Activated effector memory CD4-positive, alpha-beta T cell treated with Interleukin-2 at 50 U/mL for 16 hours (primary cell): ENCODE measurements at regions not wholly inside any gene's neighbourhood (a gene's known extent, or its start where the extent isn't known, plus 50 kb on each side); places are given as distances from the start of the nearest gene placed in this dataset.

Experiments
- DNase-seq: peaks from one replicate; pipeline ENCODE4 v3.0.0-alpha.2; 2020

DNA sequence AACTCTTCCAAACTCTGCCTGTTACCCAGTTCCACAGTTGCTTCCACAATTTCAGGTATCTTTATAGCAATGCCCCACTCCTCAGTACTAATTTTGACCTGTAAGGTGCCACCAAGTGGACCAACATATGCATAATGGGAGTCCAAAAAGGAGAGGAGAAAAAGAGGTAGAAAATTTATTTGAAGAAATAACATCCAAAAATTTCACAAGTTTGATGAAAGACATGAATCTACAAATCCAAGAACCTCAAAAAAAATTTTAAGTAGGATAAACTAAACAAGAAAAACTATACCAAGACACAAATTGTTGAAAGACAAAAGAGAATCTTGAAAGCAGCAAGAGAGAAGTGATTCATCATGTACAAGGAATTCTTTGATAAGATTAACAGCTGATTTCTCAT, 79.8 kb downstream of the BARX1 start:
- DNase-seq, result no peak

DNA sequence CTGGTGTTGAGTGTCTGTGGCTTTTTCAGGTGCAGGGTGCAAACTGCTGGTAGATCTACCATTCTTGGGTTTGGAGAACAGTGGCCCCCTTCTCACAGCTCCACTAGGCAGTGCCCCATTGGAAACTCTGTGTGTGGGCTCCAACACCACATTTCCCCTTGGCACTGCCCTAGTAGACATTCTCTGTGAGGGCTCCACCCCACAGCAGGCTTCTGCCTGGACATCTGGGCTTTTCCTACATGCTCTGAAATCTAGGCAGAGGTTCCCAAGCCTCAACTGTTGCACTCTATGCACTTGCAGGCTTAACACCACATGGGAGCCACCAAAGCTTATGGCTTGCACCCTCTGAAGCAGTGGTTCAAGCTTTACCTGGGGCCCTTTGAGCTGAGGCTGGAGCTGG, 80.9 kb downstream of the BARX1 start:
- DNase-seq, result no peak

DNA sequence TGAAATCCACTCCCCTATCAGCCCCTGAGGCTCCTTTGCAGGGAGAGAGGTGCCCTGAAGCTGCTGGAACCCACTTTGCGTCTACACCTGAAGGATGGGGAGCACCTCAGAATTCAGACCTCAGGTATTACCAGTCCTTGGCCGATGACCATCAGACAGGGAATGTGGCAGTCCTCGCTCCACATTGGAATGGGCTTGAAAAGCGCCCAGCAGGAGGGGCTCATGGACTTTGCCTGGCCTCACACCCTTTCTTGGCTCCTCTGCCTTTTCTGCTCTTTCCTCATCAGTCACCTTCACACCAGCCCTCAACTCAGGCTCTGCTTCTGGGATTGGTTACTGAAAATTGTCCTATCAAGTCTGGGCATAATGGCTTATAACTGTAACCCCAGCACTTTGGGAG, 83.9 kb downstream of the BARX1 start:
- no peak for DNase-seq

DNA sequence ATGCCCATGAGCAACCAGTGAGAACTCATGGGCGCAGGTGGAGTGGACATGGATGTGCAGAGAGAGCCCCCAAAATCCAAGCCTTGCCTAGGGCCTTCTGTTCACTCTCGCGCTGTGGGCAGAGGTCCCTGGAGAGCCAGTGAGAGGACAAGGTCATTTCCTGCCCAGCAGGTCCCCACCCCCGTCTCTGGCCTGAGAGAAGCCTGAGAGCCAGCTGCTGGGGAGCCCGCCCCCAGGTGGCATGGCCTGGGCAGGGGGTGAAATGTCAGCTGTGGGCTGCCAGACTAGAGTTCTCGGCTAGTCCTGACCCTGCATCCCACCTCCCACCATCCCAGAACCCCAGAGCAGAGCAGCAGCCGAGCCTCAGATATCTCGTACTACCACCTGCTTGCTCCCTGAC, 85.3 kb downstream of the BARX1 start:
- DNase-seq, result no peak

DNA sequence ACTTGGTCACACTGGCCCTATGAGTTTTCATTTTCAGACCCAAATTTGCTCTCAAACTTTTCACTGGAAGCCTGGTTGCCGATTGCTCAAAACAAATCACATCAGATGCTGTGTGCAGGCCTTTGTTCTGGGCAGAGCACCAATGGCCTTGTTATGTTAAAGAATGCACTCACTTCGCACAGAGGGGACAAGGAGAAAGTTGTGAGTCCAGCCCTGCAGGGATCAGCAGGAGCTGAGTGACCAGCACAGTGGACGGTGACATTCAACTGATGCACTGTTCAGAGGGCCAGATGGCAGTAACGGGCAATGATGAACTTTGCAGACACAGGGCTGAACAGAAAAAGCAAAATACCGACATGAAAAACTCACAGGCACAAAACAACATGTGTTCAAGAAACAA, 86.1 kb downstream of the BARX1 start:
- no peak for DNase-seq

GRCh38 chr9:93865716-93866115, 89.4 kb downstream of the BARX1 start:
- DNase-seq, result no peak

DNA sequence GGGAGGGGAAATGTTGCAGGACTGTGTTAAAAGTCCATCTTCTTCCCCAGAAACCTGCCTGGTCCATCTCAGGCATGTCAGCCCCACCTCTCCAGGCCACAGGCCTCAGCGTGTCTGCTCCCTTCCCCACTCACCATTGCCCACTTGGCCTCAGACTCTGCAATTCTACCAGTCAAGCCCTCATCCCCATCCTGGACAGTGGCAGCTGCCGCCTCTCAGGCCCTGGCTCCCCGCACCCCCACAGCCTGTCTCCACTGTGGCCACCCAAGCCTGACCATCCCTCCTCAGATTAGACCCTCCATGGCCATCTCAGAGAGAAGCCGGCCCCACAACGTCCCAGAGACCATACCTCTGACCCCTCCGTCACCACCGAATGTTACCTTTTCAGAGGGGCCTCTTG, 89.9 kb downstream of the BARX1 start:
- DNase-seq, result no peak

- DNase-seq, result no peak
These were observed 90.3 kb downstream of the BARX1 start for GRCh38 chr9:93864840-93865239.

DNA sequence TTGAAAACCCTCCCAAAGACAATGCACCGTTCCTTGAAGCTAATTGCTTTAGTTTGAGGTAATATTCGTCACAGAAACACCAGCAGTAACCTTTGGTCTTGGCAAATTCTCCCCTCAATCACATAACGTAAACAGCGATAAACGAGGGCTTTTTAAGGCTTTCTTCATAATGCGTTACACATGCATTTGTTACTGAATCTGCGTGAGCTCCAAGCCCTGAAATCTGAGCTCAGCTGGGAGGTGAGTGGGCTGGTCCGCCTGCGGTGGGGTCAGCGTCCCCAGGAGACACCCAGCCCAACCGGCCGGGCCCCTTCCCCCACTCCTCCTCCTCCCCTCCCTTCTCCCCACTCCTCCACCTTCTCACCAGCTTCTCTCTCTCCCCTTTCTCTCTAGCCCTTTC, 91.1 kb downstream of the BARX1 start:
- no peak for DNase-seq

DNA sequence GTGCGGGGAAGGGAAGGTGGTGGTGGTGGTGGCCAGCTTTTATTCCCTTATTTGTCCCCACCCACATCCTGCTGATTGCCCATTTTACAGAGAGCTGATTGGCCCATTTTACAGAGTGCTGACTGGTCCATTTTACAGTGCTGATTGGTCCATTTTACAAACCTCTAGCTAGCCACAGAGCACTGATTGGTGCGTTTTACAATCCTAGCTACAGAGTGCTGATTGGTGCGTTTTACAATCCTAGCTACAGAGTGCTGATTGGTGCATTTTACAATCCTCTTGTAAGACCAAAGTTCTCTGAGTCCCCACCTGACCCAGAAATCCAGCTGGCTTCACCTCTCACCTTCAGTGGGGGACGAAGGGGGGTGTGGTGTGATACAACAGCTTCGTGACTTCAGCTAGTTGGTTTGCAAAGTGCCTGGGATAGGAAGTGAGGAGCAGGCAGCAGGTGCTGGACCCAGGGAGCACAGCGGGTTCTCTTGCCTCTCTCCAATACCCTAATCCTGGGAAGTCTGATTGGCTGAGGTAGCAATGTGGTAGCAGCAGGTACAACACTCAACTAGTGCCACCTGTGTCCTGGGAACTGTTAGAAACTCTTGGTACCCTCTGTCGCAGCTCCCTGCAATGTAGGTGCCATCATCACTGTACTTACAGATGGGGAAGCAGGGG, 92.1 kb downstream of the BARX1 start:
- DNase-seq, result no peak

GRCh38 chr9:93861736-93862358, 93.3 kb downstream of the BARX1 start:
- no peak for DNase-seq

DNA sequence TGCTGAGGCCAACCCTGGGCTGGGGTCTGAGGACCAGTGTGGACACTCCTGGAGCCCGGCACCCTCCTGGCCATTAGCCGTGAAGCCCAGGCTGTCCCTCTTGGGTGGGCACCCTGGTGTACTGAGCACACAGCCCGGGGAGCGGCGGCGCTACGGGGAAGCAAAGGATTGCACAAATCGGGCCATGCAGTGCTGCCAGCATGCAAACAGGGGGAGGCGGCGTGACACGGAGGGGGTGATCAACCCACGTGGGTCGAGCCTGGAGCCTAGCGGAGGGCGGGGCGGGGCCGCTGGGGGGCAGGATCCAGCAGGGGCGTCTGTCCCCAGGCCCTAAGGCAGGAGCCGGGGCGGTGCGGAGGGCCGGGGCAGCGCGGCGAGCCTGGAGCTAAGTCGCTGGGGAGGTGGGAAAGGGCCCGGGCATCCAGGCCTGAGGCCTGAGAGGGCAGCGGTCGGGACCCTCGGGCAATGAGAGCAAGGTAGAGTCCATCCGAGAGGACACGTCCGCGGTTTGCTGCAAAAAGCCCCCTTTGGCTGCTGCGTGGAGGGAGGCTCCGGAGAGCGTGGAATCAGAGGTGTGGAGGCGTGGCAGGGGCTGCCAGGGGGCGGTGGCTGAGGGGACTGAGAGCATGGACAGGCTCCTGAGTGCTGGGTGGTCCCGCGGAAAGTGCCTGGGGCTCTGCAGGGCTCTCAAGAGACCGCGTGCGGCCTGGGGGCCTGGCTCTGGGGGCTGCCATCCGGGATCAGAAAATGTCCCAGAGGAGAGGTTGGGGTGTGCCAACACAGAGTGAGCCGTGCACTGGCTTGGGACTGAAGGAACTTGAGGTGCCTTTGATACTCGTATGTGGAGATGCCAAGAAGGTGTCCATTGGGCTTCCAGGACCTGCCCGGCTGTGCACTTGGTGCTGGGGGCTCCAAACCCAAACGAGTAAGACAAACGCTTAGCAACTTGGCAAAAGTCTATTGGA, 94.2 kb downstream of the BARX1 start:
- no peak for DNase-seq

DNA sequence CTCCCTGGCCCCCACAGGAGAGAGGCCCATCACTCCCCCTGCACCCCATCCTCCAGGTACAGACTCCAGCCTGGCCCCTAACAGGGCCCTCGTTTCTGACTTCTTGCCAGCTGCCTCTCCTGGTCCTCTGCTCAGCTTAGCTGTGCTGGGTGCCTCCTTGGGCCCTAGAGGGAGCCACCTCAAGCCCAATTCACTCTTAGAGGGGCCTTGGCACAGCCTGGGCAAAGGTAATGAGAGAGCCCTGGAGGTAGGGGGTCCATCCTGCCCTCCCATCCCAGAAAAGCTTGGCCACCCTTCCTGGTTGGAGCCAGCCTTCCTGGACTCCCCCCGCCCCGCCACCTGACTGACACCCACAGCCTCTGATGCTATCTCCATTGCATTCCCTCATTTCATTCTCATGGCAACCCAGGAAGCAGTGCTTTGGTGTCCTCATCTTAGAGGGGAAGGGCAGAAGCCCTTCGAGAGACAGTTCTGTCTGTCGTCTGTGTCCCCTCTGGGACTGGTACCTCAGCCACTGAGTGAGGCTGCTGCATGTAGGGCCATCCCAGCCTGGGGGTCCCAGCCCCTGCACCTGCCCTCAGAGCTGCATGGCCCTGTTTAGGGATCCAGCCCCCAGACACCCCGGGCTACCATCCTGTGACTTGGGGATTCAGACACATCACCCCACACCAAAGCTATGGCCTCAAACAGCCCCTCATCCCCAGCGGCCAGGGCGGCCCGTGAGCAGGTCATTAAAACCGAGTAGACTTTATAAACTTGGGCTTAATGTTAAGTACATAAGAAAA, 95.5 kb downstream of the BARX1 start:
- no peak for DNase-seq

GRCh38 chr9:93857528-93857927, 97.6 kb downstream of the BARX1 start:
- no peak for DNase-seq

DNA sequence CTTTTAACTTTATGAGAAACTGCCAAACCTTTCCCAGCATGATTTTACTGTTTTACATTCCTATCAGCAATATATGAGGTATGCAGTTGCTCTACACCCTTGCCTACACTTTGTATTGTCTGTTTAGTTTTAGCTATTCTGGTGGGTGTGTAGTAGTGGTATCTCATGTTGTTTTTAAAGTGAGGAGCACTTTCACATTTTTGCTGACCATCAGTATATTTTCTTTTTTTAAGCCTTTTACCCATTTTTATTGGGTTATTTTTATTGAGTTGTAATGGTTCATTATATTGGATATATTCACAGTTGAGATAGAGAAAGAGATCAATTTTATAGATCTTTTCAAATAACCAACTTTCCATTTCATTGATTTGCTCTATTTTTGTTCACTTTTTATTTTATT, 102.4 kb downstream of the BARX1 start:
- no peak for DNase-seq

DNA sequence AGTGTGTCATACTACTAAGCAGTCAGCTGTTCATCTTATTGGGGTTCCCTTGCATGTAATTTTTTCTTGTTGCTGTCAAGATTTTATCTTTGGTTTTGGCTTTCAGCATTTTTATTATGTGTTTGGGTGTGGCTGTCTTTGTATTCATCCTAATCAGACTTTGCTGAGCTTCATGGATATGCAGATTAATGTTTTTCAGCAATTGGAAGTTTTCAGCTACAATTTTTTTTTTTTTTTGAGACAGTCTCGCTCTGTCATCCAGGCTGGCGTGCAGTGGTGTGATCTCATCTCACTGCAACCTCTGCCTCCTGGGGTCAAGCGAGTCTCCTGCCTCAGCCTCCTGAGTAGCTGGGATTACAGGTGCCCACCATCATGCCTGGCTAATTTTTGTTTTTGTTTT, 108.8 kb downstream of the BARX1 start:
- DNase-seq, result no peak

- no peak for DNase-seq
These were observed 111.8 kb downstream of the BARX1 start for GRCh38 chr9:93843396-93843795.

DNA sequence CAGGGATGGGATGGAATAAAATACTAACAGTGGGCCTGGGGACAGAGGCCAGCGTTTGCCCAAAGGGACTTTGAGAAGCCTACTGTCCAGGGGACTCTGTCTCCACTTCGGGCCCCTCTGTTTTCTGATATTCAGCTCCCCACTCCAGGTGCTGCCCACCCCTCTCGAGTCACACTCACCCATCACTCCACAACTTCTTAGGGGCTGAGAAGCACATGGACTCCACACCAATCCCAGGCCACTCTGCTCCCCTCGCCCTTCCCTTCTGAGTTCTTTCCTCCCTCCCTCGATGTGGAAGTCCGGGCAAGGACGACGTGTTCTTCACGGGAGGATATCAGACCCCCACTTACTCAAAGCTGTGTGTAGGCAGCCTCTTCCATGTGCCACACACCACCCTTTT, 124.5 kb downstream of the BARX1 start:
- DNase-seq, result no peak

- DNase-seq, result no peak
These were observed 125.1 kb downstream of the BARX1 start for GRCh38 chr9:93830012-93830596.

- DNase-seq, result no peak
These were observed 125.7 kb downstream of the BARX1 start for GRCh38 chr9:93829271-93830011.

DNA sequence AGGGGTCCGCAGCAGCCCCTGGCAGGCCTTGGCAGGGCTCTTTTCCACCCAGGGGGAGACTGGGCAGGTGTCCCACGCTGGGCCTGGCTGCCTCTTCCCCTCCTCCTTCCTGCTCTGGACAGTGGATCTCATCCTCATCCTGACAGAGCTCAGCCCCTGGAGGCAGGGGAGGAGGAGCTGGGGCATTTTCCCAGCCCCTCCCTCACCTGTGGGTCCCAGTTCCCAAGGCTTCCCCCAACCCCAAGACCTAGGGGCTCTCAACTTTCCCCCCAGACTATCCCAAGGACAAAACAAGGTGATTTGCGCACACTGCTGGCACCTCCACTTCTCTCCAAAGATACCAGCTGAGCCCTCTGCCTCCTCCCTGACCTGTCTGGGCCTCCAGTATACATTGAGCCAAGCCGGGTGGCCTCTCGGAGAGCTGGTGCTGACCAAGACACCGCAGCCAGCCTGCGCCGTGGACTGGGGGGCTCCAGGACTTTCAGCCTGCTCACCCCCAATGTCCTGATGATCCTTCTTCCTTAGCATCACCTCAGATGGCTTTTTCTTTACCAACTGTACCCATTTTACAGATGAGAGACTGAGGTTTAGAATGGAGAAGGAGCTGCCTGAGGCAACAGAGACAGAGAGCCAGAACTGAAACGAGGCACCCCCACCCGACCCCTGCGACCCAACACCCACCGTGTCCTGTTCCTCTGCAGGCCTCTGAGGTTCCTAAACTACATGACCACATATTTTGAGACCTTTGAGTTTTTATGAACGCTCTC, 126.6 kb downstream of the BARX1 start:
- DNase-seq, result no peak
